RCC 7860 (cell line): ENCODE measurements at regions not wholly inside any gene's neighbourhood (a gene's known extent, or its start where the extent isn't known, plus 50 kb on each side); places are given as distances from the start of the nearest gene placed in this dataset.

Experiments
- DNase-seq: peaks from one replicate; pipeline ENCODE4 v3.0.0-alpha.2; 2015; ENCODE audit warnings: low spot score
- FAIRE-seq: peaks from 2 replicates; lab custom pipeline; 2012; peaks lifted over from hg19 to GRCh38; lab: Jason Lieb, UNC

DNA sequence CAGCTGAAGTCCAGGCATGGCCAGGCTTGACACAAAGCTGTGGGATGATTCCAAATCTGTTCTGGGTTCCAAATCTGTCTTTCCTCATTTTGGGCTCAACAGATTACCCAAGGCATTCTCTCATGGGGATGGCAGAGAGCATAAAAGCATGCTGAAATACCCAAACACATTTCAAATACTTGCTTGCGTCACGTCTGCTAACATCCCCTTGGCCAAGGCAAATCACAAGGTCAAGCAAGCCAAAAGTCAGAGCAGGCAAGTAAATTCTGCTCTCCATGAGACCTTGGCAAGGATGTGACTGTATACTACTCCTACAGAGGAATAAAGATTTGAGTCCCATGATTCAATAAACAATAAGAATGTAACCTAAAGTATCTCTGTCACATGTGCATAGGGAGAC, 306.7 kb downstream of the EPB41L4A start:
- DNase-seq (no peak), FAIRE-seq (no peak)

GRCh38 chr5:112109331-112110007, 309.6 kb downstream of the EPB41L4A start:
- FAIRE-seq (no peak), DNase-seq (no peak)

DNA sequence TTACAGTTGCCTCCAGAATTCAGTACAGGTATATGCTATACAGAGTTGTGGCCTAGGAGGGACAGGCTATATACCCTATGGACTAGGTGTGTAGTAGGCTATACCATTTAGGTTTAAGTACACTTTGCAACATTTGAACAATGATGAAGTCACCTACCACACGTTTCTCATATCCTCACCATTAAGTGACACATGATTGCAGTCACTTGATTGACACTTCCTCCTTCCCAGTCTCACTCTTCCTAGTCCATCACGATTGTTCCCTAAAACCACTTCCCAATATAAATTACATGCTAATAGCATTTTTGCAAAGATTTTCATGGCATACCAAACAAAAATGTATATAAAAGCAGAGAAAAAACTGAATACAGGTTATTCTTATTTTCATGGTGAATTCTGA, 312.2 kb downstream of the EPB41L4A start:
- FAIRE-seq (no peak), DNase-seq (no peak)

- DNase-seq (no peak), FAIRE-seq (no peak)
Observed at GRCh38 chr5:112097768-112098167, 321.3 kb downstream of the EPB41L4A start.

GRCh38 chr5:112087222-112087621, 330.2 kb upstream of the NREP start:
- FAIRE-seq (no peak), DNase-seq (no peak)

- no peak for FAIRE-seq
- DNase-seq = no peak
Observed at GRCh38 chr5:112086740-112087139, 329.7 kb upstream of the NREP start.

- no peak for FAIRE-seq
Observed at GRCh38 chr5:112084149-112084548, 327.2 kb upstream of the NREP start.

GRCh38 chr5:112083623-112084022, 326.6 kb upstream of the NREP start:
- FAIRE-seq = no peak
- DNase-seq = no peak

More at GRCh38 chr5:112084149-112084548, 327.2 kb upstream of the NREP start:
- no peak for DNase-seq

- peak; percentile 18 for DNase-seq
- FAIRE-seq = no peak
Observed at GRCh38 chr5:112077180-112077579, 320.2 kb upstream of the NREP start.

- FAIRE-seq (no peak), DNase-seq (no peak)
Observed at GRCh38 chr5:112070022-112070421, 313.0 kb upstream of the NREP start.

- FAIRE-seq = no peak
- DNase-seq = no peak
Observed at GRCh38 chr5:112069329-112069728, 312.3 kb upstream of the NREP start.

- DNase-seq (no peak), FAIRE-seq (no peak)
Observed at GRCh38 chr5:112068593-112068992, 311.6 kb upstream of the NREP start.

- no peak for FAIRE-seq
- DNase-seq = no peak
Observed at GRCh38 chr5:112065781-112066180, 308.8 kb upstream of the NREP start.

- DNase-seq (no peak), FAIRE-seq (no peak)
Observed at GRCh38 chr5:112064956-112065355, 308.0 kb upstream of the NREP start.

DNA sequence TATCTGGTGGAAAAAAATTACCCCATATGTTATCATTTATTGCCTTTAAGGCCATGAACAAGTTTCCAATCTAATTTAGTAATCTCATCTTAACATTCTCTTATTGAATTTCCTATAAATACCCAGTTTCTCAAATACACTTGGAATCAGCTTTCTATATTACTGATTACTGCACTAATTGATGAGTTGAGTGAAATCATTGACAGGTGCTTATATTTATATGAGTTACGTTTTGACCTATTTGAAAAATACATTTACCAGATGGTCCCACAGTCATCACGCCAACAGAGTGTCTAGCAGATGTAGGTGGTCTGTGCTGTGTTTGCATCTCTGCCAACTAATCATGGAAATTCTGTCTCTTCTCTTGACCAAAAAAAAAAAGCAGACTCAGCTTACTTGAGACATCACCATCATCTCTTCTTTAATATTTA, 307.3 kb upstream of the NREP start:
- FAIRE-seq (no peak), DNase-seq (no peak)

DNA sequence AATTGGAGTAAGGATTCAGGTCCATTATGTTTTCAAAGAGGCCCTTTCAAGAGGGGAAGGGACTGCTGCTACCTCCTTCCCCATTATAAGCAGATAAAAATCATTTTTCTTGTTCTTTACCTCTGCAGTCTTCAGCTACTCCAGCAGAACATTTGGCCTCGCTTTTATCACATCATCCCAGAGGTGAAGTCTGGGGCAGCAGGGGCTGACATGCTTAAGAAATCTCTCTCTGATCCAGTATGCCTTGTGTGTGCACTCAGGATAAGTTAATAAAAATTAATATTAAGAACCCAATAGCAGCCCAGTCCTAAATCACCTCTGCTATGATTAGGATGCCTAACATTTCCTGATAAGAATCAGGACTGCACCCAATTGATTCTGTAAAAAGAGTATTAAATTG, 306.9 kb upstream of the NREP start:
- no peak for FAIRE-seq
- DNase-seq = no peak

- DNase-seq (no peak), FAIRE-seq (no peak)
Observed at GRCh38 chr5:112063191-112063590, 306.2 kb upstream of the NREP start.

DNA sequence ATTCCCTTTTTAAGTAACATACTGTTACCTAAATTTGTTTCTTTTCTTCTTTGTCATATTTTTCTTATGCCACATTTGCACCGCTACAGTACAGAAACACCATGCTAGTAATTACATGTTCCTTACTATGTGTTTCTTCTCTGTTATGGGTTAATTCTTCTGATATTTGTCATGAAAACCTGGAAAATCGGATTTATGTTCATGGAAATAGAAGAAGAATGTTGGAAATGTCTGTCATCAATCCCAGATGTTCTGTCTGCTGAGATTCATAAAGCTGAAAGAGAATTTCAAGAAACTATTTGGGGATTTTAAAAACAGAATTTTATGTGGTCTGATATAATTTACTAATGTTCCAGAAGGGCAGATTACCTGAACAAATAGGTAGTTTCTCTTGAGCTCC, 305.2 kb upstream of the NREP start:
- DNase-seq (no peak), FAIRE-seq (no peak)

DNA sequence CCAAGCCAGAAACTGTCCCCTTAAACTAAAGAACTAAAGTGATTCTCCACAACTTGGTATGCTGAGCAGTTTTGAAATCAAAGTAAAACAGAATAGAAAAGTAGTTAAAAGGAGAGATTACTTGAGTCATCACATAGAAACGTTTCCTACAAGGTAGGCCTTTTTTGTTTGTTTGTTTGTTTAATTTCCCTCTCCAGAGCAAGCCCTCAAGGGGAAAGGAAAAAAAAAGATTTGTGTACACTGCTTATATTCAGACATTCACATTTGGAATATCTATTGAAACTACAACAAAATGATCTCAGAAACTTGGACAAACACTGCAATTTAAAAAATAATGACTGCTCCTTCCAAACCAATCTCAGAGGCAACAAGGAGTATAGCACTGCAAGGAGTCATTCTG, 304.7 kb upstream of the NREP start:
- FAIRE-seq = no peak
- no peak for DNase-seq

- FAIRE-seq (no peak), DNase-seq (no peak)
Observed at GRCh38 chr5:112059579-112060135, 302.7 kb upstream of the NREP start.

DNA sequence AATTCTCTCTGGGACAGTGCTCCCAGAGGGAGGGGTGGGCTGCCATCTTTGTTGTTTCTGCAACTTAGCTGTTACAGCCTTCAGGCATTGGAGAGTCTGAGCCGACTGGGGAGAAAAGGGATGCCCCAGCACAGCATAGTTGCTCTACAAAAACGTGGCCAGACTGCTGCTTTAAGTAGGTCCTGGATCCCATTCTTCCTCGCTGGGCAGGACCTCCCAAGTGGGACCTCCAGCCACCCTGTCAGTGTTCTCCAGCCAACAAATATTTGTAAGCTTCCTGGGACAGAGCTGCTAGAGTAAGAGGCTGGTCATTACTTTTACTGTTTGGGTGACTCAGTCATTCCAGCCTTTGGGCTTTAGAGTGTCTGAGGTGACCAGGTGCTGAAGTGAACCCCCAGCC, 292.7 kb upstream of the NREP start:
- DNase-seq (no peak), FAIRE-seq (no peak)

GRCh38 chr5:112036206-112036605, 279.2 kb upstream of the NREP start:
- DNase-seq (no peak), FAIRE-seq (no peak)

- DNase-seq (no peak), FAIRE-seq (no peak)
Observed at GRCh38 chr5:112034421-112034979, 277.5 kb upstream of the NREP start.
